ENCODE measurements at regions not wholly inside any gene's neighbourhood (a gene's known extent, or its start where the extent isn't known, plus 50 kb on each side); places are given as distances from the start of the nearest gene placed in this dataset.
A peak's percentile ranks its signal among the peaks of the same experiment; 100 is the strongest.

DNA sequence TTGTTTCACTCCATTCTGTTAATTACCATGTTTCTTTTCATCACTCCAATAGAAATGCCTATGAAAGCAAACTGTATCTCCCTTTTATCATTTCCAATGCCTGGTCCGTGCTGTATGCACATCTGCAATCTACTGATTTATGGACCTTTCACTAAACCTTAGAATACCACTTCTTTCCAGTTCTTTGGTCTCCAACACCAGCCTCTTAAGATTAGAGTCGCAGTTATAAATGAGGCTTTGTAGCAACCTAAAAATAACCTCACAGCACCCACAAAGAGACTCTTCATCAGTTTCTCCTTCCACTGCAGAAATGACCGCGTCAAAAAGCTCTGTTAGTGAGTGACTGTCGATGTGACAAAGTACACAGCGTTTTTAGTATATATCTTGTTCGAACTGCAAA, 282.6 kb downstream of the ADGRA3 start:
- no peak for DNase-seq (ENCODE audit: insufficient read length, low spot score)
- FAIRE-seq, result no peak

DNA sequence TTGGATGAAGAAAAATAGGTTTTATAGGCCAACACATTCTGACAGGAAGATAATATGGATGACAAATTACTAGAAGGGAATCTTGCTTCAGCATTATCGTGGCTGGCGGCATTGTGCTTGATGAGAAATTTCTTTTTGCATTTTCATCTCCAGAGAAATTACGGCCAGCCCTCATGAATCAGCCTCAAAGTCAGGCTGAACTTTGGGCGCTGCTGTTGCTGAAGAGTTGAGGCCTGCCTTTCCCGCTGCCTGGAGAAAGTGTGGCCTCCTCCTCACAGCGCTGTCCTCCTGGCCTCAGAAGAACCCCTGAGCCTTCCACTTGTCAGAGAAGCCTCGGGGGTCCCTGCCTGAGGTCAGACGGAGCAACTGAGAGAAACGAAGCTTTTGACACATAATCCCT, 272.4 kb upstream of the KCNIP4 start:
- DNase-seq (ENCODE audit: insufficient read length, low spot score) (no peak), FAIRE-seq (no peak)

DNA sequence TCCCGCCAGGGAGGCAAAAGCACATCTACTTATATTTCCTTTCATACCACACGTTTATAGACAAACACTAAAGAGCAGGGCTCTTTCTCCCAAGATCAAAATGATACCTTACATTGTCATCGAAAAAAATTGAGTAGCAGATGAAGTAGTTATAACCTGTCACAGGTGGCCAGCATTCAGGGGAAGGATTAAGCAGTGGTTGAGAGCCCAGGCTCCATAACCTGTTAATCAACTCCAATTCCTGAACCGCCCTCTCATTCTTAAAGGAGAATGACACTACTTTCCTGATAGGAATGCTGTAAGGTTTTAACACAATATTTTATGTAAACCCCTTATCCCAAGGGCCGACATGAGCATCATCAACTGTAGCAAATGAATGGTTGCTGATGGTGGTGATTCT, 268.9 kb upstream of the KCNIP4 start:
- FAIRE-seq, result no peak
- DNase-seq (ENCODE audit: insufficient read length, low spot score), result no peak

DNA sequence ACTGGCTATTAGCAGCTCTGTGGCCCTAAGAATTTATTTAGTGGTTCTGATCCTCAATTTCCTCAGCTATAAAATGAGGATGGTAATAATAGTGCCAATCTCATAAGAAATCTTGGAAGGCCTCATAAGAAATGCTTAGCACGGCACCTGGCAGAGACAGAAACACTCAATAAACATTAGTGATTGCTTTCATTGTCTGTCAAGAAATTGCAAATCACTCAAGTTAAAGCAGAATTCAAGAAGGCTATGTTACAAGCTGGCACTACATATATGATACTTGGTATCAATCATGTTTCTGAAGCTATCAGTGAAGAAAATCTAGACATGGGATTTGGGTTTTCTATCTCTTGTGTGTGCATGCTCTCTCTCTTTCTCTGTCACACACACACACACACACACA, 267.7 kb upstream of the KCNIP4 start:
- FAIRE-seq (no peak), DNase-seq (ENCODE audit: insufficient read length, low spot score) (no peak)

DNA sequence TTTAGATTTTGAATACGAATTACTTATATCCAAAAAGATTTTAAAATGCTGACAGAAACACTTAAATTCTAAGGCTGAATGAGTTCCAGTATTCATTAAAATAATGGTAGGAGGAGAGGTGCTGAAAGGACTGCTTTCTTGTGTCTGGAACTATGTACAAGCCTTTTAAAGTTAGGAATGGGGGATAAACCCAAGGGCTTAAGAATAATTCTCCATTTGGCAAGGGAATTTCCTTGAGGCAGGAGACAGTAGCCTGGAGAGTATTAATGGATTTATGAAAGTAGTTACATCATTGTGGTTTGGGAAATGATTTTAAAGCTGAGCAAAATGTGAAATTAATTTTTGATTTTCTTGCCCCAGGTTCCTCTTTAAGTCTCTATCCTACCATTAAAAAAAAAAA, 266.5 kb upstream of the KCNIP4 start:
- no peak for FAIRE-seq
- no peak for DNase-seq (ENCODE audit: insufficient read length, low spot score)

DNA sequence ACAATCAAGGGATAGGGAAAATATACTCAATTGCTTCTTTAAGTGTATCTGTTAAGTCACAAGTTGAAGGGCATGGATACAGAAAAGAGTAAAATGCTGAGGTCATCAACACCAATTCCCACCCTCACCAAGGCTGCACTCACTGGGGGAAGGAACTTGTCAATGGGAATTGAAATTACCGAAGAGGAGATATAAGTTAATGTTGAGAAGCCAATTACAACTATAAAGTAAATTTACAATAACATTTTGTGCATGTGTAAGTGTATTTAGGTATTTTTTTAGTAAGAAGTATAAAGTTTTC, 255.1 kb upstream of the KCNIP4 start:
- FAIRE-seq (no peak), DNase-seq (ENCODE audit: insufficient read length, low spot score) (no peak)

DNA sequence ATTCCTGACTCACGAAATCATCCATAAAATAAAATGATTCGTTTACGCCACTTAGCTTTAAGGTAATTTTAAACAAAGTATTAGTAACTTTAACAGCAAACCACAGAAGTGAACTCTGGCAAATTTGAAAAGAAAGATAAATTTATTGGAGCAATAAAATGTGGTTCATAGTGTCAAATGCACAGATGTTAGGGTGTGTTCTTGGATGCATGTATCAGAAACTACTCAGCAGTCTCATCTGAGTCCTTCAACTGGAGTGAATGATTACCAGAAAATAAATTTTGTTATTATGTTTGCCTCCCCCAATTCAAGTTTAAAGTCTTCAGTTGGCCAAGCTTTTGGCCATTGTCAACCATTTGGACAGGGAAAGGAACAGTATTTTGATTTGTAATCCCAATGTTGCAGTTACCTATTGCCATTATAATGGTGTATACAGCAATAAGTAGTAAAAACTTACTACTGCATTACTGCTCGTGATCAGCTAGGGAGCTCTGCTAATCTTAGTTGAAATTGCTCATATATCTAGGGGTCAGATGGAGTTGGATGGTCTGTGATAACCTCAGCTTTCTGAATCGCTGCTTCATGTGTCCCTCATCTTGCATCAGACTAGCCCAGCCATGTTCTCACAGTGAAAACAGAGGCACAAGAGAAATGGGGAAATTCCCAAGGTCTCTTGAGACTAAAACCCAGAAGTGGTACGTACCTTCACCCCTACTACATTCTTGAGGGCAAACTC, 254.6 kb upstream of the KCNIP4 start:
- FAIRE-seq, result no peak
- DNase-seq (ENCODE audit: insufficient read length, low spot score), result no peak

DNA sequence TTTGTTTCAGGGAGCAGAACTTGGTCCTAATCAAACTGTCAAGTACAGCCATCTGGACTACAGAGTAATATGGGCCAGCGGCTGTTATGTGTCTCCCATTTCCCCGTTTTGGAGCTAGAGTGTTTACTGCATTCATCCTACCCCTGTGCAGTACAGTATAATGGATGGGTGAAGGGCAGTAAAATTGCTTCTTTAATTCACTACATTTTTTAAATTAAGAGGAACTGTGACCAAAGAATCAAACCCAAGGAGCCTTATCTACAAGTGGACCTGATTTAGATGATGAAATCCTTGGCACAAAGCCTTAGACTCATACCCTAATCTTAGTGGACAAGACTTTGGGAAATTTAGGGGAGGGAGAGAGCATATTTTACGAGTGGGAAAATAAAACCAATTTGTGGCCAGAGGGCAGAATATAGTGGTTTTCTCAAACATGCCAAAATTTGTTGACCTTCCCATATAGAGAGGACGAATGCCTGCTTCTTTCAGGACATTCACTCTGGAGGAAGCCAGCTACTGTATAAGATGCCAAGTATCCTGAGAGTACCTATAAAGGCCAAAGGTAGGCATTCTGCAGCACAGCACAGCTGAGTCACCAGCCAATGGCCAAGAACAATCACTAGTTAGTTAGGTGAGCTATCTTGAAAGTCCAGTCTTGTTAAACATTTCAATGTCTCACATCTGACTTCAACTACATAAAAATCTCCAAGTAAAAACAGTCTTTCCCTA, 253.8 kb upstream of the KCNIP4 start:
- FAIRE-seq (no peak), DNase-seq (ENCODE audit: insufficient read length, low spot score) (no peak)

DNA sequence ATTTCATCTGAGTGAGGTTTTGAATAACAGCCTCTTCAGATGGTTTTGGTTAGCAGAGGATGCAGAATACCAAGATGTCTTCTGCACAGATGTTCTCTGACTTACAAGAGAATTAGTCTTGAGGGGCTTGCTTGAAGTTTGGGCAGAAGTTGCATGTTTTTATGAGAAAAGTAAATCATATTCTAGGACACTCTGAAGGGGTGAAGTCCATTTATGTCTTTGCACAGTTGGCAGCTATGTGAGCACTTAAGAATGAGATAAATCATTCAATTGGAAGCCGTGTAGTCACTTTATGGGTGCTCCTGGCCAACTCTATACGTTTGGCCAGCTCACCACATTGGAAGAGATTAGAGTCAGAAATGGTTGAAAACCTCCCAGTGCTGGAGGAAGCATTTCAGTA, 252.7 kb upstream of the KCNIP4 start:
- FAIRE-seq, result no peak
- no peak for DNase-seq (ENCODE audit: insufficient read length, low spot score)

DNA sequence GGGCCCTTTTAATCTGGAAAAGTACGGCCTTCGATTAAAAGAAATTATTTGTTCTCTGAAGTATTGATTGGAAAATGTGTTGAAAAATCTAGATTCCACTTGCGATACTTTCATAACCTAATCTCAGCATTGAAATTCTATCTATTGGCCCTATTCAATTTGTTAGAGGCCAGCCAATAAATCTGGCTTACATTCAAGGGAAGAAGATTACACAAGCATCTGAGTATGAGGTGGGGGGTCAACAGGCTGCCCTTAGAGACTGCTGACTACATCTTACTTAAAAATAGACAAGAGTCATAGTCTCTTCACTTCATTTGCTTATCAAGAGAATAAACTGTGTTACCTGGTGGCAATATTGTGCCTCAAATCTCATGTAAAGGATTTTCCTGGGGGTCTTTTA, 248.0 kb upstream of the KCNIP4 start:
- FAIRE-seq (no peak), DNase-seq (ENCODE audit: insufficient read length, low spot score) (no peak)

DNA sequence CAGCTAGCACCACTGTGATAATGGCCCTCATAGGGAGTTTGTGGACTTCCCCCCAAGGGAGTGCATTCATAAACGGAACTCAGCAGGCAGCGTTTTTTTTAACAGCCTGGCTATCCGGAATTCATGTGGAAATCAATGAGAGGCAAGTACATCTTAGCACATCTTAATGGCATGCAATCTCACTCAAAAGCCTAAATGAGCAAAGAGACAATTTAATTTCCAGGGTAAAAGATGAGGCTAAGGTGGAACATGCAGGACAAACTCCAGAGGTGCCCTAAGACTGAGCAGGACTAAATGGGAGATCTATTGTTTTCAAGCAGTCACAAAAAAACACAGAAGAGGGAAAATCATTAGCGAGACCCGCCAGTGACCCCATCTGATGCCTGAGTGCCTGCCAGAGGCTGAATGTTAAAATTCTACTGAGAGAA, 243.5 kb upstream of the KCNIP4 start:
- DNase-seq (ENCODE audit: insufficient read length, low spot score), result no peak
- no peak for FAIRE-seq

DNA sequence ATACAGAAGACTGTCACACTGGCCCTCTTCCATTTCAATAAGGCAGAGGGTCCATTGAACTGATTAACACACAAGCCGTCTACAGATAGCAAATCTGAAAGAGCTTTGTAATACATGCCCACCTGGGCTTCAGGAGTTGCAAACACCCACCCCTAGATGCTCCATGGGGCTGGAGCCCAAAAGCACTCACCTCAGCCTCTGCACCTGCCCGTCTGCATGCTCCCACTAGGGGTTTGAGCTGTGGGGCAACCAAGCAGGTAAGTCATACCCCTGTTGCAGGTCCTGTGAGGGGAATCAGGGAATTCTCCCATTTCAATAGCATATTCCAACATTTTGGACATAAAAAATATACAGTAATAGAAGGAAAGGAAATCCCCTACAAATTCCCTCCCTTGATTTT, 243.0 kb upstream of the KCNIP4 start:
- DNase-seq (ENCODE audit: insufficient read length, low spot score), result no peak
- no peak for FAIRE-seq

DNA sequence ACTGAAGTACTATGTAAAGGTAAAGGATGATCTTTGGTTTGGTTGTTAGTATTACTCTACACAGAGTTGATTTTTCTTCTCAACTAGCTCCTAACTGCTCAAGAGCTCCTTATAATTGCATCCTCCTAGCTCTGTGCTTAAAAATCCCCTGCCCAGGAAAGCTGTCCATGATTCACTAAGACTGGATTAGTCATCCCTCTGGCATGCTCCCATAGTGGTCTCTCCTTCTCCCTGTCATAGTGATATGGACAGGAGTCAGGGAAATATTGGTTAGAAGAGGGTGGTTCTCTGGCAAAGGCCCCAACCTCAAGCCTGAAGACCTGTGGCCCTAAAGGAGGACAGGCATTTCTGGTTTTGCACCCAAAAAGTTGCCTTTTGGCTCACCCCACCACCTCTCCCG, 242.3 kb upstream of the KCNIP4 start:
- DNase-seq (ENCODE audit: insufficient read length, low spot score) (peak; percentile 77), FAIRE-seq (peak; percentile 60)

DNA sequence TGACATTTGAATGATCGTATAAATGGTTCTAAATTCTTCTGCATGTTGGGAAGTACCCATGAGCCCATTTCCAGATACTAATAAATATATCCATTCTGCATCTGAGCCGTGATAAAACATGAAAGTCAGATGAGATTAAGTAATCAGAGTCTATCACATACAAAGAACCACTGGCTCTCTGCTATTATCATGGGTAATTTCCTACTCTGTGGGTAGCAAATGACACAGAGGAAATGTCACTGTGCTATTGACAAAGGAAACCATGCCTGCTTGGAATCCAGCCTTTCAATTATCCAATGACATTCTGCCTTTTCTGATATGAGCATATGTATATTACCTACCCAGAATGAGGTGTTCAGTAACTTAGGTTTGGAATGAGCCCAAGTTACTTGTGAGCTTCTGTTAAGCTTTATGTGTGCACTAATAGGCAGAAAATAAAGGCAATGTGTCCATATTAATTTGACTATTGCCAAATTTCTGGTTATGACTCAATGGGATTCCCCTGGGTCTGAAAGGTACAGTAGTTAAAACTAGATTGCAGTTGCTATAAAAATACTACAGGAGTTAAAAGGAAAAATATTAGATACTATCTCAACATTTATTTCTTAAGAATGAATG, 238.7 kb upstream of the KCNIP4 start:
- DNase-seq (ENCODE audit: insufficient read length, low spot score) (no peak), FAIRE-seq (no peak)

DNA sequence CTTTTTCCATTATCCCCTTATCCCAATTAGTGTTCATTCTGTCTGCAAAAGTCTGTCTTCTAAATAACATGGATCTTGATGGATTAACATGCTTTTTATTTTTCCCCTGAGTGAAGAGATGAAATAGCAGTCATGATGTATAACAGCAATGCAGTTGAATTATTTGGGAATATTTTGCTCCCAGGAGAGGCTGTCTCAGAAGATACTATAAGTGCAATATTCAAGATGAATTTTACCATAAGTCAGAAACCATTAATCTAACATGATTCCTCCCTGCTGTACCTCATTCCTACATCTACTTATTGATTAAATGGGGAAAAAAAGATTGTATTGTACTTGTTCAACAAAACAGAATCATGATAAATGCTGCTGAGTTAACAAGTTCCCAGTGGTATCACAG, 233.2 kb upstream of the KCNIP4 start:
- no peak for FAIRE-seq
- DNase-seq (ENCODE audit: insufficient read length, low spot score), result no peak

DNA sequence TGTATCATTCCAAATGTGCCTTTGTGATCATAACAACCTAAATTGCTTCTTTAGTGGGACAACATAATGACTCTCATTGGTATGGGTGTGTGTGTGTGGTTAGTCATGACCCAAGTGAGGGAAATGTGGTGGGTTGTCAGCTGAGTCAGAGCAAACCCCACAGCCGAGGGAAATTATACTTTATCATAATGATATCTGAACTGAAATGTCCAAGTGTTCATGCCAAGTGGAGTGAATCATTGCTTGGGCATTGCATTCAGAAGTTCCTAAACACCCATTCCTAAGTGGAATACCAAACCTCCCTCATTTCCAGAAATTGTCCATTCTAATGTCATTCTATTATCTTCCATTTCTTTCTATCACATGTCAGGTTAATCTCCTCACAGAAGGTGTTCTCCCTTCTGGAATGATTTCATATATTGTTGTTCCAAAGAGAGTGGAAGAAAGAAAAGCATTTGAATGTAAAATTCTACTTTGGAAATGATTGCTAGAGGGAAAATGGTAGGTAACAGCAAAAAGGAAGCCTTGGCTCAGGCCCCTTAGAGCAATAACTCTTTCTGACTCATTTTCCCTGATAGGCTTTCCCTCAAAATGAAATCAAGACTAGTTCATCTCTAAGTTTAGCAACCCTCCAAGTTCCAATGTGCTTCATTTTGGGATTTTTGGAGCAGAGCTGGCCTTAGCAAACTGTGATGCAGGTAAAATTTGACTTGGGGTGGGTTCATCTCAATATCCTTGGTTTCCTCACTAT, 230.7 kb upstream of the KCNIP4 start:
- DNase-seq (ENCODE audit: insufficient read length, low spot score), result peak; percentile 57
- peak; percentile 44 for FAIRE-seq

DNA sequence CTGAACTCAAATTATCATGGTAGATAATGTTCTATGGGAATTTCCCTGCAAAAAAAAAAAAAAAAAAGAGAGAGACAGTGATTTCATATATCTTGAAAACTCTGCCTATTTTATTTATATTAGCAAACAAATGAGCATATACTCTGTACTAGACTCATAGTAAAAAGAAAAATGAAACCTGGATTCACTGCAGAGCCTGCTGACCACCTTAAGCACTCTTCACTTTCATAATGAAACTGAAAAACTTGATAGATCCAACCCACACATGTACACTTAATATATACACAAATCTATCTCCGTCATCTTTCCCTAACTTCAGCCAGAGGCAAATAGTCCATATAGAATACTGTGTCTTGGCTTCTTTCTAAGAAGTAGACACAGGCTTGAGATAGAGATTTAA, 226.1 kb upstream of the KCNIP4 start:
- FAIRE-seq (no peak), DNase-seq (ENCODE audit: insufficient read length, low spot score) (no peak)

DNA sequence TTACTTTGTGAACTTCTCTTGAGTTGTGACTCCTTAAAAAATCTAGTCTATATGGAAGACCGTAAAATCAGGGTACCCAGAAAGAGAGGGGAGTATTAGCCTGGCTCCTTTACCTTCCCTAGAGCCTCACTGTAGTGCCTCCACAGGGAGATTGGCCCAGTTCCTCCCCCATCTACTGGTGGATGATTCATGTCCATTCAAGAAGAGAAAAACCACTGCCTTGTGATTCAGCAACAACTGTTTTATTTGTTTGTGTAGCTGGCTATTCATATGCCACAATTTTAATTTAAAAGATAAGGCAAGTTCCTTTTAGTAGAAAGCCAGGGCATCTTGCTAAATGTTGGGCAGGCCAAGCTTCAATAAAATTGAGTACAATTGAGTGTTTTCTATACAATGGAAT, 221.8 kb upstream of the KCNIP4 start:
- peak; percentile 18 for DNase-seq (ENCODE audit: insufficient read length, low spot score)
- FAIRE-seq, result no peak

DNA sequence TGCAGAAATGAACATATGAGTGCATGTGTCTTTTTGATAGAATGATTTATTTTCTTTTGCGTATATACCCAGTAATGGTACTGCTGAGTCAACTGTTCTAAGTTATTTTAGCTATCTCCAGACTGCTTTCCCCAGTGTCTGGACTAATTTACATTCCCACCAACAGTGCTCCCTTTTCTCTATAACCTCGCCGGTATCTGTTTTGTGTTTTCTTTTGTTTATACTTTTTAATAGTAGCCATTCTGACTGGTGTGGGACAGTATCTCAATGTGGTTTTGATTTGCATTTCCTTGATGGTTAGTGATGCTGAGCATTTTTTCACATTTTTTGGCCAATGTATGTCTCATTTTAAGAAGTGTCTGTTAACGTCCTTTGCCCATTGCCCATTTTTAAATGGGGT, 218.6 kb upstream of the KCNIP4 start:
- no peak for FAIRE-seq
- no peak for DNase-seq (ENCODE audit: insufficient read length, low spot score)

DNA sequence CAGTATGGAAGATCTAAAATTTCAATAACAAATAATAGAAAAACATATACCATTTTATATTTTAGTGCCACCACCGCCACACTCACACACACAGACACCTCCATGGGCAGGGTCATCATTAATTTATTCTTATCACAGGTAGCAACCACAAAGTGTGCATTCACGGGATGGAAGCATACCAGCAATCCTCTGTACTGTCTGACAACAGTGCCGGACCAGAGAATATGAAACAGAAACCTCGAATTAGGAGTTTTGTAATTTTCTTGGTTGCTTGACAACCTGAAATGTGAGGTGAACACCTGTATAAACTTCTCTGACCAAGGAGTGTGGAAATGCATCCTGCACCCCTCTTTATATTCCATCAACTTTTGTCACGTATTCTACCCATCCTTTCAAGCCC, 213.9 kb upstream of the KCNIP4 start:
- FAIRE-seq (no peak), DNase-seq (ENCODE audit: insufficient read length, low spot score) (no peak)

DNA sequence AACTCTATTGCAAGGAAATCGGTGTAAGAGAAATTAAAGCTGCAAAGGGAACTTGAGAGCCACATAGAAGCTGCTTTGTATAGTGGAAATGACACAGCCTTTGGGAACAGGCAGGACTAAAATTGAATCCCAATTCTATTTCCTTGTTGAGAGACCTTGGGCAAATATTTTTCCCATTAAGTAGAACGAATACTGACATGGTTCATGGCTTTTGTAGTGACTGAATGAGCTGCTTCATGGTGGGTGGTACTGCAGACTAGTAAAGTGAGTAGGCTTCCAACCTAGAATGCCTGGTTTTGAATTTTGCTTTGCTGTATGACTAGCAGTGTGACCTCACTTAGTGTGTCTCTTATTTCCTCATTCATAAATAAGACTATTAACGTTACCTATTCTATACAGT, 182.2 kb upstream of the KCNIP4 start:
- FAIRE-seq (no peak), DNase-seq (ENCODE audit: insufficient read length, low spot score) (no peak)
